Right renal pelvis (tissue), 4 donors: ENCODE measurements at regions not wholly inside any gene's neighbourhood (a gene's known extent, or its start where the extent isn't known, plus 50 kb on each side); places are given as distances from the start of the nearest gene placed in this dataset.

Experiments used
- DNase-seq, 4 donors: peaks; one replicate each; pipeline ENCODE4 v3.0.0-alpha.2; 2013; ENCODE audit warnings: low read depth in 4 of 4, low spot score in 3 of 4, missing footprints in 1 of 4

DNA sequence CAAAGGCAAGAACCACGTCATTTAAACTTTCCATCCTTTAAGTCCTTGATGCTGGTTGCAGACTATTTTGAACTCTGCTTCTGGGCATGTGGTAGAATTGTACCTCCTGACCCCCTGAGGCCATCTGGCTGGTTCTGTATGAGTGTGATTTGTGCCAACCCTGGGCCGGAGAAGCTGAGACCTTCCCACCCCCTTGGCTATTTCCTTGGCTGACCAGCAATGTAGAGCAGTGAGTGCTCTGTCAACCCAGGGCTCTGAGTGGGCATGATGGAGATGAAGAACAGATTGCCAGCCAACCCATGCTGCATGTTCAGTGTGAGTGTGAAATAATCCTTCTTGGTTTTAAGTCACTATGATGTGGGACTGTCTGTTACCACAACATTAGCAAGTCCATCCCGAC, 82.1 kb upstream of the RASGRP1 start:
- DNase-seq: no peak

DNA sequence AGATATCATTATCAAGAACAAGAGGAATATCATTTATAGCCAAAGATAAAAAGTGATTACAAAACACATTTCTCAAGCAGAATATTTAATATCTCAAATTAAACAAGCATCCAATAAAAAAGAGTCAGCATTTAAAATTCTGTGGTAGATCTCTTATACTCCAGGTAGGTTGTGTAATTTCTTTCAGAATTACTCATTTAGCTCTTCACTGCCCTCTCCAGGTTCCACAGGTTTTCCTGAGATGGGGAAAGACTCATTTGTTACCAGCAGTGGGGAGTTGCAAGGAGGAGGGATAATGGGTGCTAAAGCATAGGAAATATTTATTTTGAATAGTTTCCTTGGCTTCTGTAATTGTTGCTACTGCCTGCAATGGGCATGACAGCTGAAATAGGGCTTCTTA, 83.1 kb upstream of the RASGRP1 start:
- DNase-seq: no peak

GRCh38 chr15:38648121-38648843, 83.7 kb upstream of the RASGRP1 start:
- no peak for DNase-seq

DNA sequence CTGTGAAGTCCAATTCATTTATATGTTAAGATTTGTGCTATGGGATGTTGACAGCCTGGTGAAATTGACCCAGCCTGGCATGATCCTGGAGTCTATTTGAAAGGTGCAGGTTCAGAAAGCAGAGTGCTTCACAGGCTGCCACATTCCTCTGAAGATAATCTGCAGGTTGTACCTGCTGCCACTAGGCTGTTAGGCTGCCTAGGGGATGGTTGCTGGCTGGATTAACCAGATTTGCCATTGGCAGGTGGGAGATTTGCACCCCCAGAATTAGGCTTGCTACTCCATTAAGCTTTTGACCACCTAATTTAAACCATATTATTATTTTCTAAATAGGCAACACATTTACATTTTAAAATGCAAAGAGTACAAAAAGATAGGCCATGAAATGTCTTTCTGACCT, 85.8 kb upstream of the RASGRP1 start:
- DNase-seq: no peak

DNA sequence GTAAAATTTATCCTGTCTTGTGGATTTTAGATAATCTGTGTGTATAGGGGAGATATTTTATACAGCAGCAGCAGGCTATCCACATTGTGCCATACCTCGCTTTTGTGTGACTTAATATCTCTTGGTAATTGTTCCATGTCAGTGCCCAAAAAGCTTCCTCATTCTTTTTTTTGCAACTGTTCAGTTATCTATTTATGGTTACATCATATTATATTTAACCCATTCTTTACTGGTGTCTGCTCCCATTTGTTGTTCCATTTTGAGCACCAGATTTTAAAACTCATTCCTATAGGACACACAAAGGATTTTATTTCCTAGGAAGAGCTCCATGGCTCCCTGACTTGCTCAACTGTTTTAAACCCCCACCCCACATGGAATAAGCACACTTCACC, 86.3 kb upstream of the RASGRP1 start:
- no peak for DNase-seq

DNA sequence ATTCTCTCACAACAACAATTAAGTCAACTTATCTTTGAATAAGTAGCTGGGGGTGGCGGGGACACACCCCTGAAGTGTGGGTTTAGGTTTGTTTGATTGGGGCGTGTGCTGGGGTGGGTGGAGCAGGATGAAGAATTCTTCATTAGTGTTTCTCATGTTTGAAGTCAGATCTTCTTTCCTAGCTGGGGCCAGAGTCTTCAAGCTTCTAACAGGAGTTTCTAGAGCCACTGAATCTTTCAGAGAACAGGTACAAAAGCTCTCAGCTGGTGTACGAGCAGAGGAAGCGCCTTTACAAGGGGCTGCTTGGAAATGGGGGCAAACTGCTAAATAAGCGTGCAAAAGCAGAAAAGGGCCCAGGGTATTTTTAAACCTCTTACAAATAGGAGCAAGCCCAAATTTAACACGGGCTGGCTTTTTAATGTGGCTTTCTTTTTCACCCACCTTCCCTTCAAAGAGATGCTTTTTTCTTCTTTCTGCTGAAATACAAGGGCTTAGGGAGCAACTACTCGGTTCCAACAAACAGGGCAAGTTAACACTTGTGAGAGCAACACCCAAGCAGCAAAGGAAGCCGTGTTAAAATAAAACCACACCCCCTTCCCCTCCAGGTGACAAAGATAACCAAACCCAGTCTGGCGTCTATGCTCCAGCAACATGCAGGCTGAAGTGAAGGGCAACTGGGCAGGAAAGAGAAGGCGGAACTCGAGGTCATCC, 86.9 kb upstream of the RASGRP1 start:
- DNase-seq: no peak

DNA sequence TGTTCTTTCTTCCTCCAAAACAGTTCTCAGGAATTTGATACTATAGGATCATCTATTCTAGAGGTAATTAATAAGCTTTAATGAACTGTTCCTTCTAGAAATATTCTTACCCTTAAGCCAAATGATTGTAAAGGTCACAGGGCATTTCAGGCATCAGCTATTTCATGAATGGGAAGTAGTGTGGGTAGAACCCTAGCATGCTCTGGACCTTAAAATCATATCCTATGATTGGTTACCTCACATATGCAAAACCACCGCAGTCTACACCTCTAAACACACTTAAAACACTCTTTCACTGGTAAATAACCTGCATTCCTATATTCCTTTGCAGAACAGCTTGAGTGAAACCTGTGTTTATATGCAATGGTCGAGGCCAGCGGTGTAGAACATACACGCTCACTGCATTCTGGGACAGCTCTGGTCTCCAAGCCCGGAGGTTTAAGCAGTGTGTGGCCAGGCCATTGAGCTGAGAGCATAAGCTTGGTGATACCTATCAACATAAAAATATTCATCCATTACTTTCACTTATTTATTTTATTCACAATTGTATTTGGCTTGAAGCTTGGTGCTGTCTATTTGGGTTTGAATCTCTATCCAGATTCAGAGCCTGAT, 87.7 kb upstream of the RASGRP1 start:
- no peak for DNase-seq

DNA sequence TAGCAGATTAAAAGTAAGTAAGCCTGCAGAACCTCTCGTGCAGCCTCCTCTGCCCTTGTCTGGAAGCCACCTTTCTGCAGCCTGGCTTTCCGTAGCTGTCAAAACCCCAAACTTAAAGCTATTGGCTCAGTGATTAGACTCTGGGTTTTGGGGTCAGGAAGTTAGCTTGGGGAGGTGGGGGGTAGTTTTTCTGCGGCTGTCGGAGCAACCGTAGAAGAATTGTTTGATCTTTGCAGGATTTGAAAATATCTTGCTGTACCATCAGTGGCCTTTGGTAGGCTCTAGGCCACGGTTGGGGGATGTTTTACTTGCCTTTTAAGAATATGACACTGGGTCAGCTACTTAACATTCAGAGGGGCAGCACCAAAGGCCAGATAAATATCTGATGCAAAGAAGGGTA, 88.4 kb upstream of the RASGRP1 start:
- no peak for DNase-seq

GRCh38 chr15:38658431-38658830, 93.8 kb upstream of the RASGRP1 start:
- DNase-seq: no peak

DNA sequence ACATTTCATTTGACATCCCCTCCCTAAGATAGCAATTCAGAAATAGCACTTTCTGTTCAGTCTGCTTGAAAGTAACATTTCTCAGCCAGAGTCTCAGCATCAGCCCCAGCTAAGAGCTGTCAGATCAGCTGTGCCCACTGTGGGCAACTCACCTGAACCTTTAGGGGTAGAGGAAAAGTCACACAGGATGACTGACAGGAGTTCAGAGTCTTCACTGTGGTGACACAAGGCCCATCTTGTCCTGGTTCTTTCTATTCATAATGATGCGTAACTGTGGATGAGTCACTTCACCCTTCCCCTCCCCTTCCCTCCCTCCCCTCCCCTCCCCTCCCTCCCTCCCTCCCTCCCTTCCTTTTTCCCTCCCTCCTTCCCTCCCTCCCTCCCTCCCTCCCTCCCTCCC, 96.1 kb upstream of the RASGRP1 start:
- no peak for DNase-seq

DNA sequence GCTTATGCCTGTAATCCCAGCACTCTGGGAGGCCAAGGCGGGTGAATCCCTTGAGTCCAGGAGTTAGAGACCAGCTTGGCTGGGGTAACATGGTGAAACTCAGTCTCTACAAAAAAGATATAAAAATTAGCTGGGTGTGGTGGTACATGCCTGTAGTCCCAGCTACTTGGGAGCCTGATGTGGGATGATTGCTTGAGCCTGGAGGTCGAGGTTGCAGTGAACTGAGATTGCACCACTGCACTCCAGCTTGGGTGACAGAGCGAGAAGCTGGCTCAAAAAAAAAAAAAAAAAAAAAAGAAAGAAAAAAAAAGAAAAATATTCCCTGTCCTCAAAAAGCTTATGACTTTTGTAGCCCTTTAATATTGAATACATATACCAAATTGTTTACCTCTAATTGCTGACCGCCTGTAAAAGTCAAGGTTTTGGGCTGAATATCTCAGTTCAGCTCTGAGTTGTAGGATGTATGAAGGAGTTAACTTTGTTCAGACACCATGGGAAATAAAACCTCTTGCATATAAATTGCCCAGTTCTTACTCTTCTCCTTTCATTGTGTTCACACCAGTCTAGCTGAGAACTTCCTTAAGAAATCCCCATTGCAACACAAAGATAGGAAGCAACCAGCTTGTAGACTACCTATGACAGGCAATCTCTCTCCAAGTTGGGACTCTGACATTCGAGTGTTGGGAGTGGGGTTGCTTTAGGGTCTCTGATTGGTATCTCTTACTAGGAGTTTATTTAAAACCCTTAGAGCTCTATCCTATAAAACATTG, 97.6 kb upstream of the RASGRP1 start:
- DNase-seq: no peak

GRCh38 chr15:38662805-38663204, 98.2 kb upstream of the RASGRP1 start:
- DNase-seq: no peak

DNA sequence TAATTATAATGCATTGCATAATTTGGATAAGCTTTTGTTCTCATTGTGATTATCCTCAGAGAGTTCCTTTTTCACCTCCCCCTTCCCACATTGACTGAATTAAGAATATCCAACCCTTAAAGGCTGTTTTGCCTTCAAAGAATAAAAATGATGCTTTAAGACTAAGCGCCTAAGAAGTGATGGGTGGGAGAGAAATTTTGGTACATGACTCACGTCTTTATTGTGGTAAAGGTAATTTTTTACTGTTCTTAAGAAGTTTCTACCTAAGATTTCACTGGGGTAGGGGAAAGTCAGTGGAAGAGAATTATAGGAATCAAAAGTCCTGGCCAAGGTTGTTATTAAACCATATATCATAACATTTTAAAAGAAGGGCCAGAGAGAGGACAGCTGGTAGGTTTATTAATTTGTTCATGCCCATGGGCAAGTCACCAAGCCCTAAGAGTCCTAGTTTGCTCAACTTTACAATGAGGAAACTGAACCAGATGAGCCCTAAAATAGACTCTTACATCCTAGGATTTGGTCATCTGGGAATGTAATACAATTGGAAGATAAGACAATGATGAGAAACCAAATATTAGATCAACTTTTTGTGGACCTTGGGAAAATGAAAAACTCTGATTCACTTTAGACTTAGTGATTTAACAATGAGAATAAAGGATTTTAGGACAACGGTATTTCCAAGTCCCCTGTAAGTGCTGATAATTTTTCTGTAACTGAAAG, 101.1 kb upstream of the RASGRP1 start:
- no peak for DNase-seq

- no peak for DNase-seq
These were observed 102.4 kb upstream of the RASGRP1 start for GRCh38 chr15:38666865-38667510.

- no peak for DNase-seq
These were observed 103.6 kb upstream of the RASGRP1 start for GRCh38 chr15:38667890-38668850.

- DNase-seq: no peak
These were observed 104.3 kb upstream of the RASGRP1 start for GRCh38 chr15:38668898-38669391.

DNA sequence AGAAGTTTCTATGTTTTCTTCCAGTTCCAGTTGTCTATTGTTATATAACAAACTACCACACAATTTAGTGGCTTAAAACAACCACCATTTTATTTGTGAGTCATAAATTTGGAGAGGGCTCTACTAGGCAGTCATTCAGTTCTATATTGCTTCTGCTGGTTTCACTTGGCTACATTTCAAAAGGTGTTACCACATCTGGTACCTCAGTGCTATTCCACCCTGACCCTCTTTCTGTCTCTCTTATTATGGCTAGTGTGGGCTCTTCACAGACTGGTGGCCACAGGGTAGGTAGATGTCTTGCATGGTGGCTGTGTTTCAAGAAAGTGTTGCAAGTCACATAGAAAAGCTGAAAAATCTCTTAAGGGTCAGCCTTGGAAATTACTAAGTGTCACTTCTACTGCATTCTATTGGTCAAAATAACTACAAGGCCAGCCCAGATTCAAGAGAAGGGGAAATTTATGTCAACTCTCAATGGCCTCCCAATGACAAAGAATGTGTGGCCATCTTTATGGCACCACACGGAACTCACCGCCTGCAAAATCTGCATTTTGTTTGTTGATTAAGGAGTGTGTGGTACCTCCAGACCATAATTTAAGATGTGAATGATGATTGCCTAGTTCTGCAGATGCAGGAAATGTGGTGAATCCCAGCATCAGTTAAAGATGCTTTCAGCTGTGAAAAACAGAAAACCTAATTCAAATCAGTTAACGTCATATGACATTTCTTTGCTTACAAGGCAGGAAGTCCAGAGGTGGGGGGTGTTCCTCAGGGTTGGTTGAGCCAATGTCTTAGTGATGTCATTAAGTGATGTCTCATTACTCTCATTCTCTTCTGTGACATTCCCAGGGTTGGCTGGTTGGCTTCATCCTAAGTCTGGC, 105.8 kb upstream of the RASGRP1 start:
- no peak for DNase-seq

DNA sequence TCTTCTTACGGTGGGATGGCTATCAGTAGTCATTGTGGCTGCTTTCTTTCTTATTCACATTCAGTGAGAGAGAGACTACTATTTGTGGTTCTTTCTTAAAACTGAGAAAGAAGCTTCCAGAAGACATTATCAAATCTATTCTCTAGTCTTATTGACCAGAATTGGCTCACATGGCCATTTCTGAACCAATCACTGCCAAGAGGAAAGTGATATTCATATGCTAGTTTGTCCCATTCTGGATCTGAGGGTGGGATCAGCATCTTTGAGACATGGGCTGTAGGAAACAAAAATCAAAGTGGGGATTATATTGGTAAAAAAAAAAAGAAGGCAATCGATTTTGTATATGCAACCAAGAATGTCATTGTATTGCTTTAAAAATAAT, 106.4 kb upstream of the RASGRP1 start:
- no peak for DNase-seq
